ENCODE measurements at regions not wholly inside any gene's neighbourhood (a gene's known extent, or its start where the extent isn't known, plus 50 kb on each side); places are given as distances from the start of the nearest gene placed in this dataset.

DNA sequence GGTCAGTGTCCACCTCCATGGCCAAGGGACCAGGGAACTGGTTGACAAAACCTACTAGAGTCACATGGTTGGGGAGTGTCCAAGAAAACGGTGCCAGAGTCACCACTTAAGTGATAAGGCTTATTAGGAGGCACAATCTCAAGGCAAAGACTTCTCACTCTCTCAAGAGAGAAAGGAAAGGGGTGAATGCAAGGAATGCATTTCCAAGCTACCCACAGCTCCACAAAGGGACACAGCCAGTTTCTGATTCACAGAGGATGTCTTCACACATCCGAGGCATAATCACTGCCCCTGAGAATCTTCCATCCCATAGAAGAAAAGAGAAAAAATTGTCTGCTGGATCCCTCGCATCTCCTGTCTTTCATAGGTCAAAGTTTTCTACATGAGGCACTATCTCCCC is 269.3 kb downstream of the TNS1 start:
- TF ChIP-seq CTCF (conservative IDR thresholded peaks at IDR 0.05; ENCODE audit: low read depth, low read length): no peak
- DNase-seq (ENCODE audit: low read depth): no peak
- no peak overlapping the region for H3K4me3 ChIP-seq (ENCODE audit: low read depth, low read length)

- no peak overlapping the region for H3K4me3 ChIP-seq (ENCODE audit: low read depth, low read length)
- no peak for DNase-seq (ENCODE audit: low read depth)
- TF ChIP-seq CTCF (conservative IDR thresholded peaks at IDR 0.05; ENCODE audit: low read depth, low read length): no peak
Observed at GRCh38 chr2:217732992-217733391, 269.8 kb downstream of the TNS1 start.

GRCh38 chr2:217731805-217732204 is 271.0 kb downstream of the TNS1 start:
- DNase-seq (ENCODE audit: low read depth): no peak
- H3K4me3 ChIP-seq (ENCODE audit: low read depth, low read length): no peak overlapping the region
- TF ChIP-seq CTCF (conservative IDR thresholded peaks at IDR 0.05; ENCODE audit: low read depth, low read length): no peak

DNA sequence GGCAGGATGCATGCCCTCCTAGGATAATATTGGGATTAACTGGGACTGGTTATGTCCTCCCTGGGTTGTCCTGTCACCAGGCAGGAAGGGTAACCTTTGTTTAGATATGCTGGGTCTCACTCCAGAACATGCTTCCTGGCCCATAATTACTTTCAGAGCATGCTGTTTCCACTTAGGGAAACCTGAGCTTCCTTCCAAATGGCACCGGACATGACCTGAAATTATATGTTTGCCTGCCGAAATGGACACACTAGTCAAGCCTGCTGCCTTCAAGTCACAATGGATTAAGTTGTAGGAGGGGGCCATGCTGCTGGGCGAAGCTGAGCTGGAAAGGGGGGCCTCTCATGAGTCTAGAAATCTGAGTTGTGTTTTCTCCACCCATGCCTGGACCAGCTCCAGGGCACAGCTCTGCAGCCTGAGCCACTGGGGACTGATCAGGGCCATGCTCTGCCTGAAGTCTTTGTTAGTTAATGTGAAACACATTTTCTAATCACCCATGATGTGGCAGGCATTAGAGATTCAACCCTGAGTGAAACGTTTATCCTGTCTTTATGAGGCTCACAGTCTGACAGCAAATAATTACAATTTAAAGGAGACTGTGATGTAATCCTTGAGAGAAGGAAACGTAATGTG is 273.3 kb downstream of the TNS1 start:
- TF ChIP-seq CTCF (conservative IDR thresholded peaks at IDR 0.05; ENCODE audit: low read depth, low read length): no peak
- no peak for DNase-seq (ENCODE audit: low read depth)
- no peak overlapping the region for H3K4me3 ChIP-seq (ENCODE audit: low read depth, low read length)

DNA sequence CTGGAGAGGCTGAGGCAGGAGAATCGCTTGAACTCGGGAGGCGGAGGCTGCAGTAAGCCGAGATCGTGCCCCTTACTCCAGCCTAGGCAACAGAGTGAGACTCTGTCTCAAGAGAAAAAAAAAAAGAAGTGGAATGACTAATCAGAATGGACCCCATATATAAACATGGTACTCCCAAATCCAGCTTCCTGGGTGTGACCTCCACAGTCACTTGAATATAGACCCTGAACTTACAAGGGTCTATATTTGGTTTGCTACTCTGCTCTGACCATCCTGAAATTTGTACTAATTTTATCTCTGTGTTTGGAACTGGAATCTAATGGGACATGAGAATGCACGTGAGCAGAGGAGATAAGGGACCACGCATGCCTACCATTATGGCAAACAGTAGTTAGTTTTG is 275.0 kb downstream of the TNS1 start:
- TF ChIP-seq CTCF (conservative IDR thresholded peaks at IDR 0.05; ENCODE audit: low read depth, low read length): no peak
- H3K4me3 ChIP-seq (ENCODE audit: low read depth, low read length): no peak overlapping the region
- DNase-seq (ENCODE audit: low read depth): no peak

DNA sequence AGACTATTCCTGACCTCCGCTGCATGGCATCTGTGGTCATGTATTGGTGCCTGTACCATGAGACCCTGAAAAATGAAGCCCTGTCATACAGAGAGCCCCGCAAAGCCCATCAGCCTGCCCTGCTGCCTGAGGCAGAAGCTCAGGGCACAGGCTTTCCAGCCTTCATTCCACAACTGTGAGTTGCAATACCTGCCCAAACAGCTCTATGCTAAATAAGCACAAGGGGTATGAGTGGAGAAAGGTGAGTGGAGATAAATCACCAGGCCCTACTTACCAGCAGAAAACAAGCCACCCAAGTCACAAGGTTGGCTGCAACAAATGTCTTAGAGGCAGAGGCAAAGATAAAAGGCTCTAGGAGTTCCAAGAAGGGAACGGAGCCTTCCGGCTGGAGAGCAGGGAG is 277.4 kb downstream of the TNS1 start:
- no peak for TF ChIP-seq CTCF (conservative IDR thresholded peaks at IDR 0.05; ENCODE audit: low read depth, low read length)
- DNase-seq (ENCODE audit: low read depth): no peak

GRCh38 chr2:217724471-217724870 is 278.3 kb downstream of the TNS1 start:
- no peak overlapping the region for H3K4me3 ChIP-seq (ENCODE audit: low read depth, low read length)
- no peak for DNase-seq (ENCODE audit: low read depth)
- TF ChIP-seq CTCF (conservative IDR thresholded peaks at IDR 0.05; ENCODE audit: low read depth, low read length): no peak

More for the DNA sequence above, 277.4 kb downstream of the TNS1 start:
- H3K4me3 ChIP-seq (ENCODE audit: low read depth, low read length): no peak overlapping the region

Measured in epithelial cell of proximal tubule (primary cell).